ENCODE measurements at regions not wholly inside any gene's neighbourhood (a gene's known extent, or its start where the extent isn't known, plus 50 kb on each side); places are given as distances from the start of the nearest gene placed in this dataset.

DNA sequence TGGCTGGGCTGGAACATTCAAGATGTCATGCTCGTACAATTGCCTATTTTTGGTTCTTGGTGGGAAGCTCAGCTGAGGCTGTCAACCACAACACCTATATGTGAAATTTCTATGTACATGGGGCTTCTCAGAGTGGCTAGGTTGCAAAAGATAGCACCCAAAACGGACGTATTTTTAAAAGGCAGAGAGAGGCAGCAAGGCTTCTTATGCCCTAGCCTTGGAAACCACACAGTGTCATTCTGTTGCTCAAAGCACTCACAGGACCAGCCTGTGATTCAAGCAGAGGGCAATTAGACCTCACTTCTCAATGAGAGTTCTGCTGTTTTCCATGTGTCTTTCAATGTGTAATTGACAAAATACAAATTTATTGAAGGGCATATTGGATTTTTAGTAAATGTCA is 134.0 kb downstream of the GXYLT1 start:
- TF ChIP-seq, protein P1, sequence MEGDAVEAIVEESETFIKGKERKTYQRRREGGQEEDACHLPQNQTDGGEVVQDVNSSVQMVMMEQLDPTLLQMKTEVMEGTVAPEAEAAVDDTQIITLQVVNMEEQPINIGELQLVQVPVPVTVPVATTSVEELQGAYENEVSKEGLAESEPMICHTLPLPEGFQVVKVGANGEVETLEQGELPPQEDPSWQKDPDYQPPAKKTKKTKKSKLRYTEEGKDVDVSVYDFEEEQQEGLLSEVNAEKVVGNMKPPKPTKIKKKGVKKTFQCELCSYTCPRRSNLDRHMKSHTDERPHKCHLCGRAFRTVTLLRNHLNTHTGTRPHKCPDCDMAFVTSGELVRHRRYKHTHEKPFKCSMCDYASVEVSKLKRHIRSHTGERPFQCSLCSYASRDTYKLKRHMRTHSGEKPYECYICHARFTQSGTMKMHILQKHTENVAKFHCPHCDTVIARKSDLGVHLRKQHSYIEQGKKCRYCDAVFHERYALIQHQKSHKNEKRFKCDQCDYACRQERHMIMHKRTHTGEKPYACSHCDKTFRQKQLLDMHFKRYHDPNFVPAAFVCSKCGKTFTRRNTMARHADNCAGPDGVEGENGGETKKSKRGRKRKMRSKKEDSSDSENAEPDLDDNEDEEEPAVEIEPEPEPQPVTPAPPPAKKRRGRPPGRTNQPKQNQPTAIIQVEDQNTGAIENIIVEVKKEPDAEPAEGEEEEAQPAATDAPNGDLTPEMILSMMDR (IDR thresholded peaks at IDR 0.05) = no peak
- TF ChIP-seq EP300 (IDR thresholded peaks at IDR 0.05) = no peak

Data from gastroesophageal sphincter (tissue), 3 donors.